ENCODE measurements at regions not wholly inside any gene's neighbourhood (a gene's known extent, or its start where the extent isn't known, plus 50 kb on each side); places are given as distances from the start of the nearest gene placed in this dataset.

GRCh38 chr13:90397503-90397902 lies 950.0 kb upstream of the MIR17HG start:
- no peaks in the 10 kb centered on the region for H3K27me3 ChIP-seq (replicated peaks in 2 of 5; ENCODE audit: control insufficient read depth in 4 of 5, insufficient read depth in 5 of 5, low read length in 4 of 5)
- no peaks in the 10 kb centered on the region for H3K36me3 ChIP-seq (ENCODE audit: control insufficient read depth in 4 of 4, insufficient read depth in 4 of 4, low read length in 3 of 4)
- no peaks in the 10 kb centered on the region for H3K4me1 ChIP-seq (ENCODE audit: control extremely low read depth in 1 of 4, control insufficient read depth in 4 of 4, insufficient read depth in 4 of 4, low read length in 3 of 4)
- H3K27ac ChIP-seq (ENCODE audit: insufficient read depth in 1 of 2, low read depth in 1 of 2, low read length in 2 of 2, poor library complexity in 1 of 2, severe bottlenecking in 2 of 2): no peak overlapping the region
- peaks cover 0 to 6% (median 4%) of the 10 kb centered on the region in 5 experiments for H3K9me3 ChIP-seq (ENCODE audit: control extremely low read depth in 1 of 5, control insufficient read depth in 4 of 5, insufficient read depth in 2 of 5, low read depth in 1 of 5, low read length in 4 of 5)
- ChIA-PET POLR2A (no interaction called here), CTCF (no interaction called here)
- no peak for DNase-seq
- 83% methylated on average over 2 of the region's 4 CpGs for WGBS (ENCODE audit: insufficient coverage)
- H3K4me3 ChIP-seq (ENCODE audit: control insufficient read depth in 1 of 7, extremely low read depth in 1 of 7, insufficient read depth in 4 of 7, low read depth in 2 of 7, low read length in 6 of 7): no peak overlapping the region

GRCh38 chr13:90400372-90400771 lies 947.1 kb upstream of the MIR17HG start:
- ChIA-PET POLR2A (no interaction called here), CTCF (no interaction called here)
- no peaks in the 10 kb centered on the region for H3K36me3 ChIP-seq (ENCODE audit: control insufficient read depth in 4 of 4, insufficient read depth in 4 of 4, low read length in 3 of 4)
- H3K4me1 ChIP-seq (ENCODE audit: control extremely low read depth in 1 of 4, control insufficient read depth in 4 of 4, insufficient read depth in 4 of 4, low read length in 3 of 4): no peaks in the 10 kb centered on the region
- DNase-seq: no peak
- H3K4me3 ChIP-seq (ENCODE audit: control insufficient read depth in 1 of 7, extremely low read depth in 1 of 7, insufficient read depth in 4 of 7, low read depth in 2 of 7, low read length in 6 of 7): no peak overlapping the region
- H3K27ac ChIP-seq (ENCODE audit: insufficient read depth in 1 of 2, low read depth in 1 of 2, low read length in 2 of 2, poor library complexity in 1 of 2, severe bottlenecking in 2 of 2): no peak overlapping the region
- H3K27me3 ChIP-seq (replicated peaks in 2 of 5; ENCODE audit: control insufficient read depth in 4 of 5, insufficient read depth in 5 of 5, low read length in 4 of 5): no peaks in the 10 kb centered on the region
- peaks cover 2 to 6% (median 4%) of the 10 kb centered on the region in 5 experiments for H3K9me3 ChIP-seq (ENCODE audit: control extremely low read depth in 1 of 5, control insufficient read depth in 4 of 5, insufficient read depth in 2 of 5, low read depth in 1 of 5, low read length in 4 of 5)

- POLR2A ChIA-PET: no interaction called here
- no peaks in the 10 kb centered on the region for H3K36me3 ChIP-seq (ENCODE audit: control insufficient read depth in 4 of 4, insufficient read depth in 4 of 4, low read length in 3 of 4)
- H3K4me1 ChIP-seq (ENCODE audit: control extremely low read depth in 1 of 4, control insufficient read depth in 4 of 4, insufficient read depth in 4 of 4, low read length in 3 of 4): no peaks in the 10 kb centered on the region
- CTCF ChIA-PET: no interaction called here
- no peak overlapping the region for H3K27ac ChIP-seq (ENCODE audit: insufficient read depth in 1 of 2, low read depth in 1 of 2, low read length in 2 of 2, poor library complexity in 1 of 2, severe bottlenecking in 2 of 2)
- H3K9me3 ChIP-seq (ENCODE audit: control extremely low read depth in 1 of 5, control insufficient read depth in 4 of 5, insufficient read depth in 2 of 5, low read depth in 1 of 5, low read length in 4 of 5): peaks cover 2 to 6% (median 4%) of the 10 kb centered on the region in 5 experiments
- DNase-seq: no peak
- H3K4me3 ChIP-seq (ENCODE audit: control insufficient read depth in 1 of 7, extremely low read depth in 1 of 7, insufficient read depth in 4 of 7, low read depth in 2 of 7, low read length in 6 of 7): no peak overlapping the region
- H3K27me3 ChIP-seq (replicated peaks in 2 of 5; ENCODE audit: control insufficient read depth in 4 of 5, insufficient read depth in 5 of 5, low read length in 4 of 5): no peaks in the 10 kb centered on the region
Observed at GRCh38 chr13:90401150-90401549, 946.3 kb upstream of the MIR17HG start.

GRCh38 chr13:90402102-90402501 lies 945.4 kb upstream of the MIR17HG start:
- POLR2A ChIA-PET: no interaction called here
- Histone ChIP-seq H3K4me3 (ENCODE audit: control insufficient read depth in 1 of 7, extremely low read depth in 1 of 7, insufficient read depth in 4 of 7, low read depth in 2 of 7, low read length in 6 of 7) (no peak overlapping the region), H3K27ac (ENCODE audit: insufficient read depth in 1 of 2, low read depth in 1 of 2, low read length in 2 of 2, poor library complexity in 1 of 2, severe bottlenecking in 2 of 2) (no peak overlapping the region), H3K9me3 (ENCODE audit: control extremely low read depth in 1 of 5, control insufficient read depth in 4 of 5, insufficient read depth in 2 of 5, low read depth in 1 of 5, low read length in 4 of 5) (peaks cover 2 to 6% (median 2%) of the 10 kb centered on the region in 5 experiments), H3K27me3 (replicated peaks in 2 of 5; ENCODE audit: control insufficient read depth in 4 of 5, insufficient read depth in 5 of 5, low read length in 4 of 5) (no peaks in the 10 kb centered on the region), H3K36me3 (ENCODE audit: control insufficient read depth in 4 of 4, insufficient read depth in 4 of 4, low read length in 3 of 4) (no peaks in the 10 kb centered on the region), H3K4me1 (ENCODE audit: control extremely low read depth in 1 of 4, control insufficient read depth in 4 of 4, insufficient read depth in 4 of 4, low read length in 3 of 4) (no peaks in the 10 kb centered on the region)
- WGBS (ENCODE audit: insufficient coverage): no CpG with 5 or more reads among the region's 1 CpG
- DNase-seq: no peak
- CTCF ChIA-PET: no interaction called here

- Histone ChIP-seq H3K36me3 (ENCODE audit: control insufficient read depth in 4 of 4, insufficient read depth in 4 of 4, low read length in 3 of 4) (no peaks in the 10 kb centered on the region), H3K4me1 (ENCODE audit: control extremely low read depth in 1 of 4, control insufficient read depth in 4 of 4, insufficient read depth in 4 of 4, low read length in 3 of 4) (no peaks in the 10 kb centered on the region), H3K4me3 (ENCODE audit: control insufficient read depth in 1 of 7, extremely low read depth in 1 of 7, insufficient read depth in 4 of 7, low read depth in 2 of 7, low read length in 6 of 7) (no peak overlapping the region), H3K27me3 (replicated peaks in 2 of 5; ENCODE audit: control insufficient read depth in 4 of 5, insufficient read depth in 5 of 5, low read length in 4 of 5) (no peaks in the 10 kb centered on the region), H3K27ac (ENCODE audit: insufficient read depth in 1 of 2, low read depth in 1 of 2, low read length in 2 of 2, poor library complexity in 1 of 2, severe bottlenecking in 2 of 2) (no peak overlapping the region), H3K9me3 (ENCODE audit: control extremely low read depth in 1 of 5, control insufficient read depth in 4 of 5, insufficient read depth in 2 of 5, low read depth in 1 of 5, low read length in 4 of 5) (peaks cover 2 to 6% (median 2%) of the 10 kb centered on the region in 5 experiments)
- no peak for DNase-seq
- ChIA-PET CTCF (no interaction called here), POLR2A (no interaction called here)
- no CpG with 5 or more reads among the region's 1 CpG for WGBS (ENCODE audit: insufficient coverage)
Observed at GRCh38 chr13:90402613-90403012, 944.9 kb upstream of the MIR17HG start.

GRCh38 chr13:90403330-90404082 lies 944.0 kb upstream of the MIR17HG start:
- POLR2A ChIA-PET: no interaction called here

GRCh38 chr13:90405301-90405700 lies 942.2 kb upstream of the MIR17HG start:
- no CpG with 5 or more reads among the region's 1 CpG for WGBS (ENCODE audit: insufficient coverage)
- Histone ChIP-seq H3K36me3 (ENCODE audit: control insufficient read depth in 4 of 4, insufficient read depth in 4 of 4, low read length in 3 of 4) (no peaks in the 10 kb centered on the region), H3K27me3 (replicated peaks in 2 of 5; ENCODE audit: control insufficient read depth in 4 of 5, insufficient read depth in 5 of 5, low read length in 4 of 5) (no peaks in the 10 kb centered on the region), H3K9me3 (ENCODE audit: control extremely low read depth in 1 of 5, control insufficient read depth in 4 of 5, insufficient read depth in 2 of 5, low read depth in 1 of 5, low read length in 4 of 5) (peaks cover 1 to 2% (median 2%) of the 10 kb centered on the region in 5 experiments), H3K4me3 (ENCODE audit: control insufficient read depth in 1 of 7, extremely low read depth in 1 of 7, insufficient read depth in 4 of 7, low read depth in 2 of 7, low read length in 6 of 7) (no peak overlapping the region), H3K4me1 (ENCODE audit: control extremely low read depth in 1 of 4, control insufficient read depth in 4 of 4, insufficient read depth in 4 of 4, low read length in 3 of 4) (no peaks in the 10 kb centered on the region), H3K27ac (ENCODE audit: insufficient read depth in 1 of 2, low read depth in 1 of 2, low read length in 2 of 2, poor library complexity in 1 of 2, severe bottlenecking in 2 of 2) (no peak overlapping the region)
- no peak for DNase-seq
- ChIA-PET CTCF (no interaction called here), POLR2A (no interaction called here)

More at GRCh38 chr13:90403330-90404082, 944.0 kb upstream of the MIR17HG start:
- Histone ChIP-seq H3K4me1 (ENCODE audit: control extremely low read depth in 1 of 4, control insufficient read depth in 4 of 4, insufficient read depth in 4 of 4, low read length in 3 of 4) (no peaks in the 10 kb centered on the region), H3K27ac (ENCODE audit: insufficient read depth in 1 of 2, low read depth in 1 of 2, low read length in 2 of 2, poor library complexity in 1 of 2, severe bottlenecking in 2 of 2) (no peak overlapping the region), H3K36me3 (ENCODE audit: control insufficient read depth in 4 of 4, insufficient read depth in 4 of 4, low read length in 3 of 4) (no peaks in the 10 kb centered on the region), H3K4me3 (ENCODE audit: control insufficient read depth in 1 of 7, extremely low read depth in 1 of 7, insufficient read depth in 4 of 7, low read depth in 2 of 7, low read length in 6 of 7) (no peak overlapping the region), H3K9me3 (ENCODE audit: control extremely low read depth in 1 of 5, control insufficient read depth in 4 of 5, insufficient read depth in 2 of 5, low read depth in 1 of 5, low read length in 4 of 5) (peaks cover 2 to 6% (median 2%) of the 10 kb centered on the region in 5 experiments), H3K27me3 (replicated peaks in 2 of 5; ENCODE audit: control insufficient read depth in 4 of 5, insufficient read depth in 5 of 5, low read length in 4 of 5) (no peaks in the 10 kb centered on the region)
- no peak for DNase-seq
- 98% methylated on average over 14 of the region's 14 CpGs for WGBS (ENCODE audit: insufficient coverage)
- CTCF ChIA-PET: no interaction called here
